DMS53 (cell line): ENCODE measurements at regions not wholly inside any gene's neighbourhood (a gene's known extent, or its start where the extent isn't known, plus 50 kb on each side); places are given as distances from the start of the nearest gene placed in this dataset.

Experiments
- DNase-seq: peaks from one replicate; lab custom pipeline; 2025; lab: John Stamatoyannopoulos, UW

- DNase-seq: no peak
These were observed 199.8 kb upstream of the SFRP2 start for GRCh38 chr4:153988492-153989363.

- DNase-seq: no peak
These were observed 198.4 kb upstream of the SFRP2 start for GRCh38 chr4:153987291-153987690.

GRCh38 chr4:153976954-153977353 lies 188.1 kb upstream of the SFRP2 start:
- no peak for DNase-seq

- DNase-seq: no peak
These were observed 185.6 kb upstream of the SFRP2 start for GRCh38 chr4:153974452-153974851.

- DNase-seq: no peak
These were observed 185.1 kb upstream of the SFRP2 start for GRCh38 chr4:153973942-153974341.

- no peak for DNase-seq
These were observed 183.0 kb upstream of the SFRP2 start for GRCh38 chr4:153971899-153972298.

- DNase-seq: no peak
These were observed 181.3 kb upstream of the SFRP2 start for GRCh38 chr4:153970169-153970568.

- DNase-seq: no peak
These were observed 180.7 kb upstream of the SFRP2 start for GRCh38 chr4:153969542-153969941.

- DNase-seq: no peak
These were observed 177.8 kb upstream of the SFRP2 start for GRCh38 chr4:153966641-153967040.

- DNase-seq: no peak
These were observed 174.3 kb upstream of the SFRP2 start for GRCh38 chr4:153963216-153963615.

- no peak for DNase-seq
These were observed 173.6 kb upstream of the SFRP2 start for GRCh38 chr4:153962311-153963039.

- DNase-seq: no peak
These were observed 166.4 kb upstream of the SFRP2 start for GRCh38 chr4:153955327-153955726.

GRCh38 chr4:153954654-153955053 lies 165.8 kb upstream of the SFRP2 start:
- DNase-seq: no peak

GRCh38 chr4:153950100-153950979 lies 161.5 kb upstream of the SFRP2 start:
- DNase-seq: no peak

GRCh38 chr4:153948041-153948440 lies 159.2 kb upstream of the SFRP2 start:
- no peak for DNase-seq

GRCh38 chr4:153947124-153947523 lies 158.2 kb upstream of the SFRP2 start:
- DNase-seq: no peak

- DNase-seq: no peak
These were observed 156.8 kb upstream of the SFRP2 start for GRCh38 chr4:153945704-153946103.

- no peak for DNase-seq
These were observed 155.0 kb upstream of the SFRP2 start for GRCh38 chr4:153943738-153944415.

- DNase-seq: peak; percentile 1
These were observed 152.0 kb upstream of the SFRP2 start for GRCh38 chr4:153940916-153941315.

- DNase-seq: no peak
These were observed 150.7 kb upstream of the SFRP2 start for GRCh38 chr4:153939570-153939969.

- DNase-seq: no peak
These were observed 150.1 kb upstream of the SFRP2 start for GRCh38 chr4:153938994-153939393.

GRCh38 chr4:153937289-153937688 lies 148.4 kb upstream of the SFRP2 start:
- DNase-seq: no peak
